Uterus (tissue), 2 donors: ENCODE measurements at regions not wholly inside any gene's neighbourhood (a gene's known extent, or its start where the extent isn't known, plus 50 kb on each side); places are given as distances from the start of the nearest gene placed in this dataset.

Experiments used
- CTCF ChIP-seq, 4 experiments: fragments of 200-600 bp in 2 of 4; fragments of 450-650 bp in 2 of 4; sonication (generic) in 2 of 4; IDR thresholded peaks; one replicate each; pipeline ENCODE4 v1.5.1; 2016 to 2019; ENCODE audit warnings: antibody characterized with exemption in 4 of 4, mild to moderate bottlenecking in 2 of 4, moderate library complexity in 1 of 4
- POLR2A ChIP-seq, 2 donors: fragments of 450-650 bp; IDR thresholded peaks; one replicate each; pipeline ENCODE4 v1.6.1; 2016; ENCODE audit warnings: antibody characterized with exemption in 2 of 2, mild to moderate bottlenecking in 1 of 2, moderate library complexity in 1 of 2

- TF ChIP-seq CTCF (IDR thresholded peaks at IDR 0.05) (no peak), POLR2A (IDR thresholded peaks at IDR 0.05) (no peak)
These were observed 580.0 kb upstream of the RGS18 start for GRCh38 chr1:191578281-191578680.
